CD4-positive, alpha-beta T cell treated with Interleukin-1 beta for 1 hour (primary cell): ENCODE measurements at regions not wholly inside any gene's neighbourhood (a gene's known extent, or its start where the extent isn't known, plus 50 kb on each side); places are given as distances from the start of the nearest gene placed in this dataset.

ENCODE experiments used
- DNase-seq, 2 donors: peaks; one replicate each; pipeline ENCODE4 v3.0.0-alpha.2; 2020 to 2022

DNA sequence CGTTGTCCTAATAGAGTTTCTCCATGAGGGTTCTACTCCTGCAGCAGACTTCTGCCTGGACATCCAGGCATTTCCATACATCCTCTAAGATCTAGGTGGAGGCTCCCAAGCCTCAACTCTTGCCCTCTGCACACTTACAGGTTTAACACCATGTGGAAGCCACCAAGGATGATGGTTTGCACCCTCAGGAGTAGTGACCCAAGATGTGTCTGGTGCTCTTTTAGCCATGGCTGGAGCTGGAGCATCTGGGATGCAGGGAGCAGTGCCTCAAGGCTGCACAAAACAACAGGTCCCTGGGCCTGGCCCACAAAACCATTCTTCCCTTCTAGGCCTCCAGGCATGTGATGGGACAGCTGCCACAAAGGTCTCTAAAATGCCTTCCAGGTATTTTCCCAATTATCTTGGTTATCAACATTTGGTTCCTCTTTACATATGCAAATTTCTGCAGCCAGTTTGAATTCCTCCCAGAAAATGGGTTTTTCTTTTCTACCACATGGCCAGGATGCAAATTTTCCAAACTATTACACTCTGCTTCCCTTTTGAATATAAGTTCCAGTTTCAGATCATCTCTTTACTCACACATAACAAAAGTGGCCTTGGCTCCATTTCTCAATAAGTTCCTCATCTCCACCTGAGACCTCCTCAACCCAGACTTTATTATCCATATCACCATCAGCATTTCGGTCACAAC lies 69.5 kb upstream of the GNAZ start:
- DNase-seq, result no peak

DNA sequence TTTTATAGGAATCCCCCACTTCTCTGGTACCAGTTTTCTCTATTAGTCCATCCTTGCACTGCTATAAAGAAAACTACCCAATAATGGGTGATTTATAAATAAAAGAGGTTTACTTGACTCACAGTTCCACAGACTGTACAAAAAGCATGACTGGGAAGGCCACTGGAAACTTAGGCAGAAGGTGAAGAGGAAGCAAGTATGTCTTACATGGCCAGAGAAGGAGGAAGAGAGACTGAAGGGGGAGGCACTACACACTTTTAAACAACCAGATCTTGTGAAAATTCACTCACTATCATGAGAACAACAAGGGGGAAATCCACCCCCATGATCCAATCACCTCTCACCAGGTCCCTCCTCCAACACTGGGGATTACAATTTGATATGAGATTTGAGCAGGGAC lies 68.9 kb upstream of the GNAZ start:
- no peak for DNase-seq

DNA sequence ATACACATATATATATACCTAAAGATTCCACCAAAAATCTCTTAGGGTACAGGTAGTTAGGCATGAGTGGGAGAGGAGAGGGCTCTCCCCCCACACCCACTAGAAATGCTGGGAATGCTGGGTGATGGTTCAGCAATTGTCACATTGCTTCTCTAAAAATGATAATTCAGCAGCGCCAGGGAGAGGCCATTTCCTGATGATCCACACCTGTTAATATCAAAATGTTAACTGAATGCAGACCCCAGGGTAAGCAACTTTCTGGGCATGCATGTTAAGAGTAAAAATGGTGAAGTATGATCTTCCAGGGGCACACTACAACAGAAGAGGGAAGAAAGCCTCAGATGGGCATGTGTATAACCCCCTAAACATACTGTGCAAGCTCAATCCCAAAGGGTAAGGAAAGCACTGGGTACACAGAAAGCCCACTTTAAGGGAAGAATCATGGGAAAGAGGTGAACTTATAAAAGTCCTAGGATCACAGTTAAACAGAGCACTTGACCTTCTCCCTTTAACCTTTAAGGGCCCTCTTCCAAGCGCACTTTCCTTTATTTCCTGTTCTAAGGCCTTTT lies 67.6 kb upstream of the GNAZ start:
- DNase-seq, result no peak

DNA sequence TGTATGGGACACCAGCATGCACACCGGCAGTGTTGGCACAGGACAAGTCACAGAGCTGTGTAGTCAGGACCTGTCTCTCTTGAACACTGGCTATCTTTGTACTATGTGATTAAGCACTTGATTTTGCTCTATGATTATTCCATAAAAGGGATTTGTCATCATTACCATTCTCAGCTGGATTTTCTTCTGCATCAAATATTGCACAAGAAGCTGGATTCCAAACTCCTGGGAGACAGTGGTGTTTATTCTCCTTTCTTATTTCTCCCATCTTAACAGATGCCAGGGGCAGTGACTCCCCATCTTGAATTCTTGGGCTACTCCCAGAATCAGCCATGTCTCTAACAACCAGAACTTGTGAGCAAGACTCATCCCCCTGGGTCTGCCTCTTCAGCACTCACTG lies 62.5 kb upstream of the GNAZ start:
- no peak for DNase-seq

DNA sequence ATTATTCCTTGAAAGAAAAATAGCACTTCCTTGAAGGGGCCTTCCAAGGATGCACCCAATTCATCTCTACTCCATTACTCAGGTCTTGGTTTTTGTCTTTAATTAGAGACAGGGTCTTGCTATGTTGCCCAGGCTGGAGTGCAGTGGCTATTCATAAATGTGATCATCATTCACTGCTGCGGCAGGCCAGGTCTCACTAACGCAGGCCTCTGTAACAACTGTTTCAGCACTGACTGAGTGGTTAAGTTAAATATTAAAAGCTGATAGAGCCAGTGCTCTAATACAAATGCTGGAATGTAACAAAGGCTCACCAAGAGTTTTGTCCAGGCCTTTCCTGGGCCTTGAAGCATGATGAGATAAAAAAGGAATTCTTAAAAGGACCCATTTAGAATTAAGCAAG lies 61.4 kb upstream of the GNAZ start:
- DNase-seq, result no peak
